GM12878 (cell line): ENCODE measurements at regions not wholly inside any gene's neighbourhood (a gene's known extent, or its start where the extent isn't known, plus 50 kb on each side); places are given as distances from the start of the nearest gene placed in this dataset.

Source experiments
- ATAC-seq: fragments of 200-7000 bp; cut with Tn5 transposase; 3 replicates; pipeline ENCODE4 v1.9.1; 2020; ENCODE audit warnings: mild to moderate bottlenecking, moderate library complexity
- BruUV-seq: library from RNA; stranded (reverse); fragments of 400-500 nt; replicated peaks from 2 replicates; lab custom pipeline; 2021; lab: Mats Ljungman, UMichigan
- CTCF ChIA-PET: fragments of 300-600 bp; sonication (Branson Sonifier 250); formaldehyde crosslinking; extraction: SDS; loops from one replicate; lab custom pipeline; 2021; ENCODE audit warnings: inconsistent platforms; lab: Yijun Ruan, JAX
- POLR2A ChIA-PET: fragments of 350-600 bp; formaldehyde crosslinking; extraction: SDS; loops from one replicate; lab custom pipeline; 2021; ENCODE audit warnings: inconsistent platforms; lab: Charles Lee
- RAD21 ChIA-PET: fragments of 300-600 bp; sonication (Branson Sonifier 250); formaldehyde crosslinking; loops from one replicate; lab custom pipeline; 2023; ENCODE audit warnings: antibody characterized with exemption; ENCODE audit not compliant: unreplicated experiment; lab: Charles Lee
- SMC1A ChIA-PET: fragments of 300-600 bp; sonication (Branson Sonifier 250); formaldehyde crosslinking; loops from one replicate; lab custom pipeline; 2023; ENCODE audit not compliant: unreplicated experiment, uncharacterized antibody; lab: Charles Lee
- DNase-seq: peaks from one replicate; pipeline ENCODE4 v3.0.0-alpha.2; 2011; ENCODE audit warnings: low read depth, low spot score
- FAIRE-seq: peaks from 3 replicates; lab custom pipeline; 2011; peaks lifted over from hg19 to GRCh38; lab: Jason Lieb, UNC
- H2AFZ ChIP-seq: 2 replicates; pipeline ENCODE4 v1.6.0; 2011; ENCODE audit warnings: low read depth, low read length, control low read depth; ENCODE audit not compliant: control insufficient read depth
- H3K27ac ChIP-seq: 2 replicates; pipeline ENCODE4 v1.5.1; 2011; ENCODE audit warnings: control low read depth; ENCODE audit not compliant: control insufficient read depth, insufficient read depth
- H3K27me3 ChIP-seq, 2 experiments: replicated peaks in 1 of 2; 2 replicates each; pipeline versions ENCODE4 v1.6.0 to v1.6.1; 2011; ENCODE audit warnings: low read length in 1 of 2; ENCODE audit not compliant: control insufficient read depth in 2 of 2, insufficient read depth in 2 of 2
- H3K36me3 ChIP-seq, 2 experiments: 2 replicates each; pipeline ENCODE4 v1.5.1; 2011; ENCODE audit warnings: low read length in 1 of 2; ENCODE audit not compliant: control insufficient read depth in 2 of 2, insufficient read depth in 2 of 2
- H3K4me1 ChIP-seq: 2 replicates; pipeline ENCODE4 v1.6.1; 2011; ENCODE audit warnings: mild to moderate bottlenecking, low read length, moderate library complexity, mixed read lengths; ENCODE audit not compliant: control insufficient read depth, insufficient read depth
- H3K4me2 ChIP-seq: 2 replicates; pipeline ENCODE4 v1.6.0; 2011; ENCODE audit warnings: control low read depth; ENCODE audit not compliant: control insufficient read depth, insufficient read depth
- H3K4me3 ChIP-seq: fragments of 200-600 bp; sonication (generic); 2 replicates; pipeline ENCODE4 v1.5.1; 2016
- H3K79me2 ChIP-seq: 2 replicates; pipeline ENCODE4 v1.6.0; 2011; ENCODE audit warnings: low read length; ENCODE audit not compliant: control insufficient read depth, insufficient read depth
- H3K9ac ChIP-seq: 2 replicates; pipeline ENCODE4 v1.8.0; 2011; ENCODE audit warnings: low read length, control low read depth, mixed read lengths; ENCODE audit not compliant: control insufficient read depth, insufficient read depth
- H3K9me3 ChIP-seq: replicated peaks from 3 replicates; pipeline ENCODE4 v1.5.1; 2011; ENCODE audit warnings: mild to moderate bottlenecking, low read length; ENCODE audit not compliant: control insufficient read depth, insufficient read depth
- H4K20me1 ChIP-seq: 2 replicates; pipeline ENCODE4 v1.6.0; 2011; ENCODE audit not compliant: control insufficient read depth, insufficient read depth
- ASH2L ChIP-seq: fragments of 300-600, 200-600 bp; sonication (generic); IDR thresholded peaks from 2 replicates; pipeline ENCODE4 v1.6.1; 2017; ENCODE audit warnings: low read depth, mild to moderate bottlenecking, borderline replicate concordance
- DPF2 ChIP-seq: fragments of 450-650 bp; IDR thresholded peaks from 2 replicates; pipeline ENCODE4 v1.6.1; 2017; ENCODE audit warnings: mild to moderate bottlenecking
- NR2C1 ChIP-seq: fragments of 450-650 bp; IDR thresholded peaks from 2 replicates; pipeline ENCODE4 v1.6.1; 2017; ENCODE audit warnings: antibody characterized with exemption, mild to moderate bottlenecking, moderate library complexity
- POLR2A ChIP-seq: IDR thresholded peaks from 2 replicates; pipeline ENCODE4 v1.6.1; 2011; ENCODE audit warnings: low read depth, mild to moderate bottlenecking, low read length
- RAD21 ChIP-seq: IDR thresholded peaks from 2 replicates; pipeline ENCODE4 v1.6.1; 2011; ENCODE audit warnings: mild to moderate bottlenecking, low read depth, low read length, moderate library complexity; ENCODE audit not compliant: insufficient read depth
- SREBF2 ChIP-seq: IDR thresholded peaks from 2 replicates; pipeline ENCODE4 v1.6.1; 2012; ENCODE audit warnings: mild to moderate bottlenecking, low read length
- ZBTB33 ChIP-seq: fragments of 450-650 bp; IDR thresholded peaks from 2 replicates; pipeline ENCODE4 v1.6.1; 2017; ENCODE audit warnings: mild to moderate bottlenecking
- WGBS: methylation state at CpG from one replicate; pipeline ENCODE4 v1.1.6; 2016; ENCODE audit warnings: low lambda C conversion rate; ENCODE audit not compliant: insufficient replicate concordance, insufficient coverage; ENCODE audit errors: missing lambda C conversion rate; 5-methylcytosine and 5-hydroxymethylcytosine counted together
- in situ Hi-C: fragments of 300-500 bp; cut with MboI; formaldehyde crosslinking; loops from 9 replicates; pipeline ENCODE4 v1.14.3; 2018; ENCODE audit warnings: mixed read lengths
- intact Hi-C: fragments of 100-400 bp; cut with micrococcal nuclease; formaldehyde crosslinking; loops from one replicate; pipeline ENCODE4 v1.14.2; 2022; ENCODE audit not compliant: unreplicated experiment
- TF ChIP-seq, protein P1 (sequence below): IDR thresholded peaks from 2 replicates; pipeline ENCODE4 v1.6.1; 2012; ENCODE audit warnings: low read depth, low read length, improper control_type of control experiment

- ChIA-PET SMC1A (no interaction called here), RAD21 (no interaction called here)
- DNase-seq (no peak), ATAC-seq (no peak)
- BruUV-seq: no TSS peak
- H3K4me1 ChIP-seq: no peaks in the 10 kb centered on the region
- H3K36me3 ChIP-seq: no peaks in the 10 kb centered on the region
- in situ Hi-C loops: no loop called here
- H3K27me3 ChIP-seq: no peaks in the 10 kb centered on the region
- H3K79me2 ChIP-seq: no peaks in the 10 kb centered on the region
- TF ChIP-seq, protein P1, sequence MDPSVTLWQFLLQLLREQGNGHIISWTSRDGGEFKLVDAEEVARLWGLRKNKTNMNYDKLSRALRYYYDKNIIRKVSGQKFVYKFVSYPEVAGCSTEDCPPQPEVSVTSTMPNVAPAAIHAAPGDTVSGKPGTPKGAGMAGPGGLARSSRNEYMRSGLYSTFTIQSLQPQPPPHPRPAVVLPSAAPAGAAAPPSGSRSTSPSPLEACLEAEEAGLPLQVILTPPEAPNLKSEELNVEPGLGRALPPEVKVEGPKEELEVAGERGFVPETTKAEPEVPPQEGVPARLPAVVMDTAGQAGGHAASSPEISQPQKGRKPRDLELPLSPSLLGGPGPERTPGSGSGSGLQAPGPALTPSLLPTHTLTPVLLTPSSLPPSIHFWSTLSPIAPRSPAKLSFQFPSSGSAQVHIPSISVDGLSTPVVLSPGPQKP: no peak
- TF ChIP-seq SREBF2 (no peak), RAD21 (no peak), NR2C1 (no peak), DPF2 (no peak), POLR2A (no peak), ZBTB33 (no peak), ASH2L (no peak)
- TF ChIP-seq, all 136 proteins: peak for 0
- intact Hi-C loops: no loop called here
- ChIA-PET CTCF (no interaction called here), POLR2A (no interaction called here)
- Histone ChIP-seq H3K27ac (no peak overlapping the region), H3K4me3 (no peak overlapping the region), H3K9me3 (no peaks in the 10 kb centered on the region), H4K20me1 (no peaks in the 10 kb centered on the region), H3K4me2 (no peak overlapping the region), H2AFZ (no peak overlapping the region), H3K9ac (no peak overlapping the region)
- 21% methylated on average over 3 of the region's 3 CpGs for WGBS
- no peak for FAIRE-seq
These were observed 676.6 kb downstream of the NSUN3 start for GRCh38 chr3:94739420-94739819.
